ENCODE measurements at regions not wholly inside any gene's neighbourhood (a gene's known extent, or its start where the extent isn't known, plus 50 kb on each side); places are given as distances from the start of the nearest gene placed in this dataset.

- H3K4me2 ChIP-seq (replicated peaks; ENCODE audit: extremely low read depth, low read length, poor library complexity, severe bottlenecking) = no peak overlapping the region
- WGBS (ENCODE audit: insufficient coverage) = no CpG with 5 or more reads among the region's 1 CpG
- intact Hi-C loops (cut with micrococcal nuclease) = no loop called here
- Mint-ChIP-seq H3K4me1 (no peaks in the 10 kb centered on the region), H3K9me3 (peaks cover 0 to 2% (median 1%) of the 10 kb centered on the region in 7 donors), H3K4me3 (no peak overlapping the region), H3K27ac (no peak overlapping the region), H3K36me3 (no peaks in the 10 kb centered on the region), H3K27me3 (ENCODE audit: low read depth in 3 of 3) (no peaks in the 10 kb centered on the region)
- H3K27me3 ChIP-seq (ENCODE audit: control insufficient read depth in 2 of 2, insufficient read depth in 2 of 2, low read length in 2 of 2) = no peaks in the 10 kb centered on the region
- no peak overlapping the region for H3K9ac ChIP-seq (ENCODE audit: insufficient read depth, low read length, poor library complexity, severe bottlenecking)
- no peaks in the 10 kb centered on the region for H3K79me2 ChIP-seq (ENCODE audit: insufficient read depth, low read length)
- no peak for TF ChIP-seq CTCF (IDR thresholded peaks at IDR 0.05)
- no peaks in the 10 kb centered on the region for H4K20me1 ChIP-seq (ENCODE audit: insufficient read depth, low read length)
- H3K27ac ChIP-seq (ENCODE audit: low read depth in 1 of 2, low read length in 2 of 2) = no peak overlapping the region
- no peaks in the 10 kb centered on the region for H3K9me3 ChIP-seq (replicated peaks in 1 of 2; ENCODE audit: control insufficient read depth in 1 of 2, insufficient read depth in 1 of 2, low read length in 2 of 2)
- H3K4me1 ChIP-seq (ENCODE audit: control insufficient read depth in 1 of 2, insufficient read depth in 2 of 2, low read length in 2 of 2) = no peaks in the 10 kb centered on the region
- no peak overlapping the region for H2AFZ ChIP-seq (ENCODE audit: insufficient read depth, low read depth, low read length, poor library complexity, severe bottlenecking)
- H3K4me3 ChIP-seq (replicated peaks in 1 of 3; ENCODE audit: low read depth in 2 of 3, low read length in 3 of 3) = no peak overlapping the region
- DNase-seq = no peak
- no peaks in the 10 kb centered on the region for H3K36me3 ChIP-seq (replicated peaks in 1 of 2; ENCODE audit: control insufficient read depth in 1 of 2, insufficient read depth in 2 of 2, low read length in 2 of 2)
These were observed 435.9 kb upstream of the FAT3 start for GRCh38 chr11:91788764-91789163.

- Histone ChIP-seq H3K27ac (ENCODE audit: low read depth in 1 of 2, low read length in 2 of 2) (no peak overlapping the region), H4K20me1 (ENCODE audit: insufficient read depth, low read length) (no peaks in the 10 kb centered on the region), H3K9me3 (replicated peaks in 1 of 2; ENCODE audit: control insufficient read depth in 1 of 2, insufficient read depth in 1 of 2, low read length in 2 of 2) (peaks cover 6 to 8% of the 10 kb centered on the region in 2 donors), H3K4me3 (replicated peaks in 1 of 3; ENCODE audit: low read depth in 2 of 3, low read length in 3 of 3) (no peak overlapping the region), H3K4me2 (replicated peaks; ENCODE audit: extremely low read depth, low read length, poor library complexity, severe bottlenecking) (no peak overlapping the region), H3K36me3 (replicated peaks in 1 of 2; ENCODE audit: control insufficient read depth in 1 of 2, insufficient read depth in 2 of 2, low read length in 2 of 2) (no peaks in the 10 kb centered on the region), H3K27me3 (ENCODE audit: control insufficient read depth in 2 of 2, insufficient read depth in 2 of 2, low read length in 2 of 2) (no peaks in the 10 kb centered on the region), H3K9ac (ENCODE audit: insufficient read depth, low read length, poor library complexity, severe bottlenecking) (no peak overlapping the region), H3K79me2 (ENCODE audit: insufficient read depth, low read length) (no peaks in the 10 kb centered on the region), H3K4me1 (ENCODE audit: control insufficient read depth in 1 of 2, insufficient read depth in 2 of 2, low read length in 2 of 2) (no peaks in the 10 kb centered on the region), H2AFZ (ENCODE audit: insufficient read depth, low read depth, low read length, poor library complexity, severe bottlenecking) (no peak overlapping the region)
- intact Hi-C loops (cut with micrococcal nuclease) = no loop called here
- DNase-seq = no peak
- no peaks in the 10 kb centered on the region for H3K4me1 Mint-ChIP-seq
- no peaks in the 10 kb centered on the region for H3K36me3 Mint-ChIP-seq
- H3K9me3 Mint-ChIP-seq = peaks cover 0 to 10% (median 5%) of the 10 kb centered on the region in 7 donors
- TF ChIP-seq CTCF (IDR thresholded peaks at IDR 0.05) = no peak
- H3K27me3 Mint-ChIP-seq (ENCODE audit: low read depth in 3 of 3) = no peaks in the 10 kb centered on the region
- H3K4me3 Mint-ChIP-seq = no peak overlapping the region
- WGBS (ENCODE audit: insufficient coverage) = 57% methylated on average over 1 of the region's 4 CpGs
- H3K27ac Mint-ChIP-seq = no peak overlapping the region
These were observed 438.5 kb upstream of the FAT3 start for GRCh38 chr11:91786097-91786496.

Measured in CD14-positive monocyte (primary cell).